Gastrocnemius medialis (tissue), 4 donors: ENCODE measurements at regions not wholly inside any gene's neighbourhood (a gene's known extent, or its start where the extent isn't known, plus 50 kb on each side); places are given as distances from the start of the nearest gene placed in this dataset.

ENCODE experiments used
- CTCF ChIP-seq, 5 experiments: fragments of 450-650 bp in 3 of 5; fragments of 200-600 bp in 2 of 5; sonication (generic) in 2 of 5; IDR thresholded peaks in 4 of 5; conservative IDR thresholded peaks in 1 of 5; 1 replicate in 4 of 5; 2 replicates in 1 of 5; pipeline ENCODE4 v1.5.1; 2016 to 2019; ENCODE audit warnings: antibody characterized with exemption in 5 of 5, mild to moderate bottlenecking in 3 of 5, moderate library complexity in 3 of 5
- POLR2A ChIP-seq, 2 donors: fragments of 450-650 bp; IDR thresholded peaks; one replicate each; pipeline ENCODE4 v1.6.1; 2017; ENCODE audit warnings: antibody characterized with exemption in 2 of 2, mild to moderate bottlenecking in 2 of 2, moderate library complexity in 2 of 2

- no peak for TF ChIP-seq CTCF (IDR thresholded peaks at IDR 0.05 in 4 of 5, conservative IDR thresholded peaks at IDR 0.05 in 1 of 5)
- TF ChIP-seq POLR2A (IDR thresholded peaks at IDR 0.05), result no peak
Measured at GRCh38 chr11:95498722-95499425, 267.9 kb upstream of the SESN3 start.
